Nephron progenitor cell (in vitro differentiated cells): ENCODE measurements at regions not wholly inside any gene's neighbourhood (a gene's known extent, or its start where the extent isn't known, plus 50 kb on each side); places are given as distances from the start of the nearest gene placed in this dataset.

Experiments used
- DNase-seq: peaks from one replicate; pipeline ENCODE4 v3.0.0; 2021
- H3K27ac Mint-ChIP-seq: 2 replicates; pipeline ENCODE4 v1.8.0; 2021; ENCODE audit warnings: mild to moderate bottlenecking, moderate library complexity, mixed read lengths
- H3K27me3 Mint-ChIP-seq: 2 replicates; pipeline ENCODE4 v1.8.0; 2021; ENCODE audit warnings: mild to moderate bottlenecking, low read depth, mixed read lengths; ENCODE audit not compliant: poor library complexity
- H3K36me3 Mint-ChIP-seq: 2 replicates; pipeline ENCODE4 v1.8.0; 2021; ENCODE audit warnings: low read depth, mixed read lengths
- H3K4me1 Mint-ChIP-seq: 2 replicates; pipeline ENCODE4 v1.8.0; 2021; ENCODE audit warnings: mixed read lengths
- H3K4me3 Mint-ChIP-seq: 2 replicates; pipeline ENCODE4 v1.8.0; 2021; ENCODE audit warnings: mild to moderate bottlenecking, moderate library complexity, mixed read lengths
- H3K9me3 Mint-ChIP-seq: 2 replicates; pipeline ENCODE4 v1.8.0; 2021; ENCODE audit warnings: mild to moderate bottlenecking, moderate library complexity, mixed read lengths
- CTCF ChIP-seq: fragments of 200-600 bp; sonication (generic); IDR thresholded peaks from 2 replicates; pipeline ENCODE4 v1.5.0; 2021; ENCODE audit warnings: antibody characterized with exemption

GRCh38 chr9:79974806-79975422, 403.1 kb downstream of the TLE4 start:
- no peaks in the 10 kb centered on the region for H3K36me3 Mint-ChIP-seq
- H3K9me3 Mint-ChIP-seq = no peaks in the 10 kb centered on the region
- TF ChIP-seq CTCF = no peak
- no peak overlapping the region for H3K4me3 Mint-ChIP-seq
- H3K27me3 Mint-ChIP-seq = peaks cover 12% of the 10 kb centered on the region
- H3K4me1 Mint-ChIP-seq = peaks cover 61% of the 10 kb centered on the region
- peak overlapping the region; percentile 50 for H3K27ac Mint-ChIP-seq
- no peak for DNase-seq

- peaks cover 51% of the 10 kb centered on the region for H3K4me1 Mint-ChIP-seq
- TF ChIP-seq CTCF = no peak
- no peak overlapping the region for H3K27ac Mint-ChIP-seq
- H3K27me3 Mint-ChIP-seq = peaks cover 12% of the 10 kb centered on the region
- no peak for DNase-seq
- H3K9me3 Mint-ChIP-seq = no peaks in the 10 kb centered on the region
- H3K36me3 Mint-ChIP-seq = no peaks in the 10 kb centered on the region
- no peak overlapping the region for H3K4me3 Mint-ChIP-seq
Measured at GRCh38 chr9:79973627-79974026, 401.9 kb downstream of the TLE4 start.

- no peak for DNase-seq
- no peak overlapping the region for H3K27ac Mint-ChIP-seq
- no peaks in the 10 kb centered on the region for H3K36me3 Mint-ChIP-seq
- H3K9me3 Mint-ChIP-seq = peaks cover 9% of the 10 kb centered on the region
- peaks cover 17% of the 10 kb centered on the region for H3K4me1 Mint-ChIP-seq
- peaks cover 7% of the 10 kb centered on the region for H3K27me3 Mint-ChIP-seq
- TF ChIP-seq CTCF = no peak
- no peak overlapping the region for H3K4me3 Mint-ChIP-seq
Measured at GRCh38 chr9:79970146-79970425, 398.3 kb downstream of the TLE4 start.

- H3K27me3 Mint-ChIP-seq = peaks cover 7% of the 10 kb centered on the region
- H3K36me3 Mint-ChIP-seq = no peaks in the 10 kb centered on the region
- no peak overlapping the region for H3K4me3 Mint-ChIP-seq
- DNase-seq = no peak
- peaks cover 9% of the 10 kb centered on the region for H3K9me3 Mint-ChIP-seq
- no peak for TF ChIP-seq CTCF
- peaks cover 12% of the 10 kb centered on the region for H3K4me1 Mint-ChIP-seq
- H3K27ac Mint-ChIP-seq = no peak overlapping the region
Measured at GRCh38 chr9:79969393-79970145, 397.8 kb downstream of the TLE4 start.

- Mint-ChIP-seq H3K4me1 (peaks cover 4% of the 10 kb centered on the region), H3K27ac (no peak overlapping the region), H3K27me3 (peaks cover 7% of the 10 kb centered on the region), H3K9me3 (peaks cover 9% of the 10 kb centered on the region), H3K4me3 (no peak overlapping the region), H3K36me3 (no peaks in the 10 kb centered on the region)
- no peak for TF ChIP-seq CTCF
- no peak for DNase-seq
Measured at GRCh38 chr9:79968533-79968932, 396.8 kb downstream of the TLE4 start.

- no peaks in the 10 kb centered on the region for H3K36me3 Mint-ChIP-seq
- no peak for DNase-seq
Measured at GRCh38 chr9:79962836-79963235, 391.1 kb downstream of the TLE4 start.

More at GRCh38 chr9:79962836-79963235, 391.1 kb downstream of the TLE4 start:
- TF ChIP-seq CTCF = no peak
- Mint-ChIP-seq H3K27me3 (no peaks in the 10 kb centered on the region), H3K9me3 (peaks cover under 1% of the 10 kb centered on the region), H3K4me3 (no peak overlapping the region), H3K27ac (peak overlapping the region; percentile 45), H3K4me1 (peaks cover 16% of the 10 kb centered on the region)
